ENCODE measurements at regions not wholly inside any gene's neighbourhood (a gene's known extent, or its start where the extent isn't known, plus 50 kb on each side); places are given as distances from the start of the nearest gene placed in this dataset.
A peak's percentile ranks its signal among the peaks of the same experiment; 100 is the strongest.
"Not testable (repeated sequence)": the region's sequence is repeated elsewhere in the genome, so short reads cannot be mapped to it uniquely, and the experiment has no call there.

DNA sequence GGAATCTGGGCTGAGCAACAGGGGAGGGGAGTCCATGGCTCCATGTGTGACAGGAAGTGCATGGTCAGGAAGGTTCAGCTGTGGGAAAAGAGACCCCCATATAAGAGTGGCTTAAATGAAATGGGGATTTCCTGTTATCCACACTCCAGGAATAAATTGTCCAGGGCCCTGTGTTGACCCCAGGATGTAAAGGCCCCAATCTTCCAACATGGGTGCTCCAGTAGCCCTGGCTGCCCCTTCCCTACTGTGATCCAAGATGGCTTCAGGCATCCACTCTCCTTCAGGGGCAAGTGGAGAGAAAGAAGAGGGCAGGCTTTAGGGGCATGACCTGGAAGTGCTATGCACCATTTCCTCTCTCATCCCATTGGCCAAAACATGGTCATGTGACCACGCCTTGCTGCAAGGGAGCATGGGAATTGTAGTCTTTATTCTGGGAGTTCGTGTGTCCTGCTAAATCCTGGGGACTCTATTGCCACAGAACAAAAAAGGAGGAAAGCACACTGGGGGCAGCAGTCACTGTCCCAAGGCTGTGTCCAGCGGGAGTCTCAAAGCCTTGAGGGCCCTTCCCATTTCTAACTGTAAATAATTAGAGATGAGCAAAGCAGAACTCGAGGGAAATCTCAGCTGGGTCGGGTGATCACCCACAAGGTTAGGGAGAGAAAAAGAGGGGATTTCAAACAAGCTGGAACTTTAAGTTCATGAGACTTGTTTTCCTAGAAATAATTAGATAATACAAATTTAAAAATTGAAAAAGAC lies 289.2 kb downstream of the ADGRD1 start:
- intact Hi-C loops (cut with DNase I): loop anchor here in 1 of 10 donors (2.0 kb wide), 1 partner anchor 102 kb away; no protein-coding TSS in a partner anchor
- H3K27ac ChIP-seq: no peak overlapping the region
- no peak for ATAC-seq

GRCh38 chr12:131244157-131244688 lies 290.5 kb downstream of the ADGRD1 start:
- H3K27me3 ChIP-seq; H3K9me3 ChIP-seq; H3K4me3 ChIP-seq; H3K27ac ChIP-seq; H3K36me3 ChIP-seq; intact Hi-C loops (cut with DNase I); H3K4me1 ChIP-seq: not testable (repeated sequence)
- ATAC-seq (peak in 1 of 4 donors; percentile 27), DNase-seq (peak in 1 of 5 donors; percentile 3)
- 68 to 81% (median 73%) methylated on average over 4 to 9 of the region's 15 CpGs for WGBS, 4 donors

More for the DNA sequence above, 289.2 kb downstream of the ADGRD1 start:
- peak in 2 of 5 donors; percentile 3 to 5 for DNase-seq
- Histone ChIP-seq H3K36me3 (no peaks in the 10 kb centered on the region), H3K4me1 (no peaks in the 10 kb centered on the region), H3K9me3 (peaks cover 0 to 5% (median 0%) of the 10 kb centered on the region in 12 donors), H3K27me3 (peaks cover 0 to 10% (median 0%) of the 10 kb centered on the region in 9 donors), H3K4me3 (no peak overlapping the region)
- WGBS, 4 donors: 86 to 88% (median 87%) methylated on average over 5 of the region's 5 CpGs
- TF ChIP-seq CTCF (IDR thresholded peaks at IDR 0.05): no peak
- no peak for TF ChIP-seq POLR2A (IDR thresholded peaks at IDR 0.05)

GRCh38 chr12:131245161-131245560 lies 291.5 kb downstream of the ADGRD1 start:
- ATAC-seq; H3K27me3 ChIP-seq; H3K36me3 ChIP-seq; H3K4me1 ChIP-seq; intact Hi-C loops (cut with DNase I); H3K27ac ChIP-seq; H3K9me3 ChIP-seq; H3K4me3 ChIP-seq: not testable (repeated sequence)
- 71 to 91% (median 84%) methylated on average over 2 to 8 of the region's 8 CpGs for WGBS, 4 donors
- DNase-seq: peak in 2 of 5 donors; percentile 11 to 18

DNA sequence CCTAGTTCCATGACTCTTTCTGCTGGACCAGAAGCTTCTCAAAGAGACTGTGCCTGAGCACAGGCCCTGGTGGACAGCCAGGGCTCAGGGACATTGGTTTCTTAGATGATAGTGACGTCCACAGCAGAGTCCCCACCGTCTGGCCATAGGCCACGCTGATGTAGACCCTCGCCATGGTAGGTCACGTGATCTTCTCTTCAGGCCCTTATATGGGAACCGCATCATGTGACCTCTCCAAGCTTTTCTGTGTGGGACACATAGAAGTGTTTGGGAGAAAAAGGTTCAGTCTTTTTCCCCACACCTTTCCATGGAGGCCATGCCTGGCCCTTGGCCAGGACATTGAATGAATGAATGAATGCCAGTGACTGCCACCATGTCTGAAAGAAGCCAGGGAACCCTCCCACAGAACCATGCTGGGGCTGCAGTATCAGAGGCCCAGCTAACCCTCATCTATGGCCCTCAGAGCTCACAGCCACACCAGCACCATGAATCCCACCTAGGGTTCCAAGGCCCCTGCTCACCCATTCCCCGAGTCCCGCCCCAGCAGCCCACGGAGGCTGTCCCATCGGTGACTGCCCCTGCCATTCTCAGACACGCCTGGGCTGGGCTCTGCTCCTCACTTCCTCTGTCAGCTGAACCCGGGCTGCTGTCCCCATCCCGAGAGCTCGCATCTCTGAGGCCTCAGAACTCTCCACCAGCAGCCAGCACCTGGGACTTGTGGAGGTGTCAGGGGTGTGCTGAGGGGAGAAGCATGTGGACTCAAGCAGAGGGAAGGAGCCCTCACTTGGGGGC lies 292.1 kb downstream of the ADGRD1 start:
- TF ChIP-seq CTCF (IDR thresholded peaks at IDR 0.05): no peak
- TF ChIP-seq POLR2A (IDR thresholded peaks at IDR 0.05): no peak
- WGBS, 4 donors: 87 to 91% (median 89%) methylated on average over 13 to 14 of the region's 14 CpGs
- no peak for ATAC-seq
- DNase-seq: peak in 2 of 5 donors; percentile 8 to 9
- Histone ChIP-seq H3K4me1 (no peaks in the 10 kb centered on the region), H3K36me3 (no peaks in the 10 kb centered on the region), H3K27me3 (peaks cover 0 to 10% (median 0%) of the 10 kb centered on the region in 9 donors), H3K9me3 (peaks cover 0 to 5% (median 0%) of the 10 kb centered on the region in 12 donors), H3K4me3 (no peak overlapping the region), H3K27ac (no peak overlapping the region)
- intact Hi-C loops (cut with DNase I): no loop called here

DNA sequence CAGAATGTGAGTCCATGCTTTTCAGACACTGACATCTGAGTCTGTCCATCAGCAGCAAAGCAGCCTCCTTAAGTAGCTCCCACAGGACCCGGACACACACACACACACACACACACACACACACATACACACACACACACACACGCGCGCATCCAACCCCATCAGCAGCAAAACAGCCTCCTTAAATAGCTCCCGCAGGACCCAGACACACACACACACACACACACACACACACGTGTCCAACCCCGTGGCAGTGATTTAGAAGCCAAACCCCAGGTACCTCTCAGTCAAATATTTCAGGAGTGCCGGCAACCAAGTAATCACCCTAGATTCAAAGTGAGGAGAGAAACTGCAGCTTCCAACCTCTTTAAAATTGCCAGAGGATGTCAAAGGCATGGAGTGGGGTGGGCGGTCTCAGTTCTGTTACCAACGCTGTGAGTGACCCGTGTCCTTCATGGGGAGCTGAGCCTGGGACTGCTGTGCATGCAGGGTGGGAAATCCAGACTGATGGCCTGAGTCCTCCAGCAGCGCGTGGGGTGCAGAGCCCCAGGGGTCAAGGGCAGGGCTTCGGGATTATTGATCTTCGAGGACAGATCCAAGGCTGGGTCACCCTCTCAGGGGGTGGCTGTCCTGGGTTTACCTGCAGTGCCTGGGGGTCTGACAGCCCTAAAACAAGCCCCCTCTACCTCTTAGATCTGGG lies 293.5 kb downstream of the ADGRD1 start:
- peaks cover 0 to 14% (median 0%) of the 10 kb centered on the region in 9 donors for H3K27me3 ChIP-seq
- 66 to 77% (median 73%) methylated on average over 13 to 15 of the region's 15 CpGs for WGBS, 4 donors
- H3K36me3 ChIP-seq; intact Hi-C loops (cut with DNase I); ATAC-seq; H3K4me3 ChIP-seq; H3K27ac ChIP-seq; H3K4me1 ChIP-seq; H3K9me3 ChIP-seq: not testable (repeated sequence)
- peak in 1 of 5 donors; percentile 20 for DNase-seq

- H3K4me3 ChIP-seq; intact Hi-C loops (cut with DNase I); ATAC-seq; H3K27ac ChIP-seq; H3K4me1 ChIP-seq; H3K9me3 ChIP-seq; H3K36me3 ChIP-seq: not testable (repeated sequence)
- H3K27me3 ChIP-seq: peaks cover 0 to 14% (median 0%) of the 10 kb centered on the region in 9 donors
- DNase-seq: peak in 1 of 5 donors; percentile 0
- WGBS, 4 donors: 73 to 80% (median 75%) methylated on average over 6 of the region's 6 CpGs
Measured at GRCh38 chr12:131247875-131248274, 294.2 kb downstream of the ADGRD1 start.
